ENCODE measurements at regions not wholly inside any gene's neighbourhood (a gene's known extent, or its start where the extent isn't known, plus 50 kb on each side); places are given as distances from the start of the nearest gene placed in this dataset.
A peak's percentile ranks its signal among the peaks of the same experiment; 100 is the strongest.

DNA sequence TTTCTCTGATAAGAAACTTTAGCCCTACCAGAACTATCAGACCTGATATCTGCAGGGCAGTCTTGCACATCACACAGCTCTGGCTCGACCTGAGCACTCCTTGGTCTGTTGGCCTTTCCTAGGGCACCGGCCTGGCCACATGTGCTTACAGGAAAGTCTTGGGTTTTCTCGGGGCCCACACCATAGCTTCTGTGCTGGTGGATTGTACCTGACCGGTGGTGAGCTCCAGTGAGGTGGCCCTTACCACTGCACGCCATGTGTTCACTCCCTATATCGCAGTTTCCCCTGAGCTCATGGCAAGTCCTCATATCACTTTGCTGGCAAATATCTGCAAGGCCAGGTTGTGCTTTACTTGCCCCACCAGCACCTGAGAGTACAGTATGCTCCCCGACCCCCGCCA is 2637.4 kb downstream of the ARAP2 start:
- Histone ChIP-seq H3K36me3 (replicated peaks; ENCODE audit: insufficient read depth, low read depth) (no peaks in the 10 kb centered on the region), H3K27me3 (no peaks in the 10 kb centered on the region), H3K4me3 (no peak overlapping the region), H3K27ac (no peak overlapping the region), H3K9me2 (replicated peaks; ENCODE audit: insufficient read depth) (no peaks in the 10 kb centered on the region), H3K4me1 (ENCODE audit: insufficient read depth) (no peaks in the 10 kb centered on the region), H3K9me3 (ENCODE audit: low read depth) (no peaks in the 10 kb centered on the region), H3K79me2 (no peaks in the 10 kb centered on the region), H2AFZ (no peak overlapping the region), H4K20me1 (ENCODE audit: insufficient read depth, poor library complexity, severe bottlenecking) (no peaks in the 10 kb centered on the region), H3K4me2 (no peak overlapping the region)
- WGBS (ENCODE audit: low lambda C conversion rate, missing lambda C conversion rate) = 92% methylated on average over 8 of the region's 8 CpGs
- no peak for DNase-seq (ENCODE audit: low spot score)
- TF ChIP-seq, protein P1, sequence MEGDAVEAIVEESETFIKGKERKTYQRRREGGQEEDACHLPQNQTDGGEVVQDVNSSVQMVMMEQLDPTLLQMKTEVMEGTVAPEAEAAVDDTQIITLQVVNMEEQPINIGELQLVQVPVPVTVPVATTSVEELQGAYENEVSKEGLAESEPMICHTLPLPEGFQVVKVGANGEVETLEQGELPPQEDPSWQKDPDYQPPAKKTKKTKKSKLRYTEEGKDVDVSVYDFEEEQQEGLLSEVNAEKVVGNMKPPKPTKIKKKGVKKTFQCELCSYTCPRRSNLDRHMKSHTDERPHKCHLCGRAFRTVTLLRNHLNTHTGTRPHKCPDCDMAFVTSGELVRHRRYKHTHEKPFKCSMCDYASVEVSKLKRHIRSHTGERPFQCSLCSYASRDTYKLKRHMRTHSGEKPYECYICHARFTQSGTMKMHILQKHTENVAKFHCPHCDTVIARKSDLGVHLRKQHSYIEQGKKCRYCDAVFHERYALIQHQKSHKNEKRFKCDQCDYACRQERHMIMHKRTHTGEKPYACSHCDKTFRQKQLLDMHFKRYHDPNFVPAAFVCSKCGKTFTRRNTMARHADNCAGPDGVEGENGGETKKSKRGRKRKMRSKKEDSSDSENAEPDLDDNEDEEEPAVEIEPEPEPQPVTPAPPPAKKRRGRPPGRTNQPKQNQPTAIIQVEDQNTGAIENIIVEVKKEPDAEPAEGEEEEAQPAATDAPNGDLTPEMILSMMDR (IDR thresholded peaks at IDR 0.05; ENCODE audit: poor library complexity) = no peak
- TF ChIP-seq EZH2 (IDR thresholded peaks at IDR 0.05; ENCODE audit: borderline replicate concordance) = no peak
- no peak for TF ChIP-seq EZH2phosphoT487 (IDR thresholded peaks at IDR 0.05; ENCODE audit: low read depth, severe bottlenecking, unreplicated experiment)

DNA sequence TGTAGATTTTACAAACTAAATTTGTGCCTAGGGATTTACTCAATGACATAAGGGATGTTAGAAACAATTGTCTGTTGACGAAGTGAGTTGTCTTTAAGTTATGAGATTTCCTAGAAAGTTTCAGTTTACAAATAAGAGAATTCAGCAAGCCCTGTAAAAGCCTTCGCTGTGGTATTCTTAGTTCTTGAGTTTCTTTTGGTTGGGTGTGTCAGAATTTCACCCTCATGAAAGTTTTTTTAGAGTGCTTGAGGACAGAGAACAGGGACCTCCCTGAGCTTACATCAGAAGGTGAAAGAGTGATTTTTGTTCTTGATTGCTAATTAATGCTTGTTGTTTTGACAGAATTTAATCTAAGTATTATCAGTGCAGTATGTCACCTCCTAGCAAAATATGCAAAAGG is 2628.2 kb downstream of the ARAP2 start:
- H3K4me2 ChIP-seq = no peak overlapping the region
- H2AFZ ChIP-seq = no peak overlapping the region
- H3K36me3 ChIP-seq (replicated peaks; ENCODE audit: insufficient read depth, low read depth) = no peaks in the 10 kb centered on the region
- no peaks in the 10 kb centered on the region for H3K9me3 ChIP-seq (ENCODE audit: low read depth)
- no peaks in the 10 kb centered on the region for H3K9me2 ChIP-seq (replicated peaks; ENCODE audit: insufficient read depth)
- H3K4me1 ChIP-seq (ENCODE audit: insufficient read depth) = no peaks in the 10 kb centered on the region
- H3K79me2 ChIP-seq = no peaks in the 10 kb centered on the region
- no peak for TF ChIP-seq EZH2 (IDR thresholded peaks at IDR 0.05; ENCODE audit: borderline replicate concordance)
- TF ChIP-seq, protein P1 (IDR thresholded peaks at IDR 0.05; ENCODE audit: poor library complexity) = no peak
- no peak for TF ChIP-seq EZH2phosphoT487 (IDR thresholded peaks at IDR 0.05; ENCODE audit: low read depth, severe bottlenecking, unreplicated experiment)
- DNase-seq (ENCODE audit: low spot score) = no peak
- H3K27me3 ChIP-seq = no peaks in the 10 kb centered on the region
- H4K20me1 ChIP-seq (ENCODE audit: insufficient read depth, poor library complexity, severe bottlenecking) = no peaks in the 10 kb centered on the region
- 87% methylated on average over 2 of the region's 2 CpGs for WGBS (ENCODE audit: low lambda C conversion rate, missing lambda C conversion rate)
- H3K27ac ChIP-seq = no peak overlapping the region
- no peak overlapping the region for H3K4me3 ChIP-seq

DNA sequence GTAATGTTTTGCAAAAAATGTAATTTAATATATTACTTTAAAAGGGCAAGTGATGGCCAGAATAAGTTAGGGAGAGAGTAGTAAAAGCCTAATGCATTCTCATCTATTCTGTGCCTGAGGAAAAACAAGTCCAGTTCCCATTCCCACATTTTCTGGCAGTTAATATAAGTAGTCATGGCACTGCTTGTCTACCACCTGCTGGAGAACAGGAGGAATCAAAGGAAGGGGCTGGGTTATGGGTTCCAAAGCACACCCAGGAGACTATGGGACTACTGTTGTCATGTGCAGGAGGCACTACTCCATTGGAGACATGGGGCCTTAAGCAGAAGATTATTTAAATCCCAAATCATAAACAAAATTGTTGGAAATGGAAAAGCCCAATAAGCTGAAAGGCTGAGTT is 2618.6 kb downstream of the ARAP2 start:
- Histone ChIP-seq H3K9me2 (replicated peaks; ENCODE audit: insufficient read depth) (no peaks in the 10 kb centered on the region), H3K4me1 (ENCODE audit: insufficient read depth) (no peaks in the 10 kb centered on the region), H3K27me3 (no peaks in the 10 kb centered on the region), H4K20me1 (ENCODE audit: insufficient read depth, poor library complexity, severe bottlenecking) (no peaks in the 10 kb centered on the region), H3K27ac (no peak overlapping the region), H3K9me3 (ENCODE audit: low read depth) (no peaks in the 10 kb centered on the region), H3K36me3 (replicated peaks; ENCODE audit: insufficient read depth, low read depth) (no peaks in the 10 kb centered on the region), H3K4me3 (no peak overlapping the region), H3K79me2 (no peaks in the 10 kb centered on the region), H3K4me2 (no peak overlapping the region), H2AFZ (no peak overlapping the region)
- TF ChIP-seq EZH2phosphoT487 (IDR thresholded peaks at IDR 0.05; ENCODE audit: low read depth, severe bottlenecking, unreplicated experiment) (no peak), EZH2 (IDR thresholded peaks at IDR 0.05; ENCODE audit: borderline replicate concordance) (no peak)
- TF ChIP-seq, protein P1 (IDR thresholded peaks at IDR 0.05; ENCODE audit: poor library complexity) = no peak
- peak; percentile 11 for DNase-seq (ENCODE audit: low spot score)

DNA sequence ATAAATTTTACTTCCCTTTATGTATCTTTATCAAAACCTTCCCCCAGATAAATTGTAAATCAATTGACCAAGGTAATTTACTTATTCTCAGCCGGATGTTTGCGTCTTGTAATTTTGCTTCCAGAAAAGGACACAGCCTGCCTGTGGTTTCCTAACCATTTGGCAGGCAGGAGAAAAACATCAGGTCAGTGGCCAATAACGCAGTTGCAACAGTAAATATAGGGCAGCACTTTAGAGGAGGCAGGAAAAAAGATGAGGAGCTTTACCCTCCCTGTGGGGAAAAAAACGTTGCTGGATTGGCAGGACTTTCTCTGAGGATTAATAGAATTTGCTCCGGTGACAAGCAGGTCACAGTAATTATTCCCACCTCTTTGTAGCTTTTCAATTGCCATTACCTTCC is 2618.1 kb downstream of the ARAP2 start:
- H3K4me1 ChIP-seq (ENCODE audit: insufficient read depth) = no peaks in the 10 kb centered on the region
- H3K4me2 ChIP-seq = no peak overlapping the region
- no peak for DNase-seq (ENCODE audit: low spot score)
- H2AFZ ChIP-seq = no peak overlapping the region
- no peak overlapping the region for H3K4me3 ChIP-seq
- H3K9me3 ChIP-seq (ENCODE audit: low read depth) = no peaks in the 10 kb centered on the region
- 71% methylated on average over 5 of the region's 5 CpGs for WGBS (ENCODE audit: low lambda C conversion rate, missing lambda C conversion rate)
- no peaks in the 10 kb centered on the region for H3K9me2 ChIP-seq (replicated peaks; ENCODE audit: insufficient read depth)
- TF ChIP-seq, protein P1 (IDR thresholded peaks at IDR 0.05; ENCODE audit: poor library complexity) = no peak
- TF ChIP-seq EZH2phosphoT487 (IDR thresholded peaks at IDR 0.05; ENCODE audit: low read depth, severe bottlenecking, unreplicated experiment) (no peak), EZH2 (IDR thresholded peaks at IDR 0.05; ENCODE audit: borderline replicate concordance) (no peak)
- H3K36me3 ChIP-seq (replicated peaks; ENCODE audit: insufficient read depth, low read depth) = no peaks in the 10 kb centered on the region
- H3K79me2 ChIP-seq = no peaks in the 10 kb centered on the region
- H3K27me3 ChIP-seq = no peaks in the 10 kb centered on the region
- H3K27ac ChIP-seq = no peak overlapping the region
- H4K20me1 ChIP-seq (ENCODE audit: insufficient read depth, poor library complexity, severe bottlenecking) = no peaks in the 10 kb centered on the region
